GM18511 (cell line): ENCODE measurements at regions not wholly inside any gene's neighbourhood (a gene's known extent, or its start where the extent isn't known, plus 50 kb on each side); places are given as distances from the start of the nearest gene placed in this dataset.

ENCODE experiments used
- ATAC-seq: cut with Tn5 transposase; IDR thresholded peaks from one replicate; pipeline ENCODE4 v1.9.1; 2021; ENCODE audit warnings: mild to moderate bottlenecking, moderate library complexity; ENCODE audit not compliant: unreplicated experiment

- no peak for ATAC-seq
These were observed 874.4 kb downstream of the SUCLG1 start for GRCh38 chr2:83584672-83585071.

- ATAC-seq, result no peak
These were observed 876.5 kb downstream of the SUCLG1 start for GRCh38 chr2:83582589-83582988.

GRCh38 chr2:83579507-83579906 lies 879.6 kb downstream of the SUCLG1 start:
- ATAC-seq, result no peak

GRCh38 chr2:83578405-83578804 lies 880.7 kb downstream of the SUCLG1 start:
- no peak for ATAC-seq

GRCh38 chr2:83574614-83575013 lies 884.5 kb downstream of the SUCLG1 start:
- ATAC-seq, result no peak

GRCh38 chr2:83573060-83573459 lies 886.0 kb downstream of the SUCLG1 start:
- no peak for ATAC-seq

GRCh38 chr2:83572400-83572799 lies 886.7 kb downstream of the SUCLG1 start:
- ATAC-seq, result no peak

GRCh38 chr2:83567551-83567950 lies 891.5 kb downstream of the SUCLG1 start:
- no peak for ATAC-seq

- ATAC-seq, result no peak
These were observed 893.5 kb downstream of the SUCLG1 start for GRCh38 chr2:83565626-83566025.

- ATAC-seq, result no peak
These were observed 893.9 kb downstream of the SUCLG1 start for GRCh38 chr2:83565181-83565580.

GRCh38 chr2:83561592-83561991 lies 897.5 kb downstream of the SUCLG1 start:
- no peak for ATAC-seq

GRCh38 chr2:83536556-83536955 lies 922.5 kb downstream of the SUCLG1 start:
- no peak for ATAC-seq

GRCh38 chr2:83534416-83534815 lies 924.7 kb downstream of the SUCLG1 start:
- no peak for ATAC-seq

- no peak for ATAC-seq
These were observed 927.8 kb downstream of the SUCLG1 start for GRCh38 chr2:83531206-83531826.

- no peak for ATAC-seq
These were observed 930.3 kb downstream of the SUCLG1 start for GRCh38 chr2:83528767-83529166.

- ATAC-seq, result no peak
These were observed 936.1 kb downstream of the SUCLG1 start for GRCh38 chr2:83522891-83523493.

GRCh38 chr2:83517727-83518368 lies 941.2 kb downstream of the SUCLG1 start:
- ATAC-seq, result no peak

GRCh38 chr2:83516503-83516902 lies 942.6 kb downstream of the SUCLG1 start:
- ATAC-seq, result no peak

- ATAC-seq, result no peak
These were observed 971.6 kb downstream of the SUCLG1 start for GRCh38 chr2:83487451-83487850.

- no peak for ATAC-seq
These were observed 977.6 kb downstream of the SUCLG1 start for GRCh38 chr2:83481436-83481835.

GRCh38 chr2:83478037-83478436 lies 981.0 kb downstream of the SUCLG1 start:
- ATAC-seq, result no peak

GRCh38 chr2:83475371-83475770 lies 983.7 kb downstream of the SUCLG1 start:
- ATAC-seq, result no peak
